Endothelial cell of umbilical vein (primary cell): ENCODE measurements at regions not wholly inside any gene's neighbourhood (a gene's known extent, or its start where the extent isn't known, plus 50 kb on each side); places are given as distances from the start of the nearest gene placed in this dataset.

Experiments
- BruUV-seq: library from RNA; stranded (reverse); fragments of 400-500 nt; replicated peaks from 2 replicates; lab custom pipeline; 2021; lab: Mats Ljungman, UMichigan
- CTCF ChIA-PET: fragments of 300-600, 350-600 bp; sonication (Branson Sonifier 250); formaldehyde crosslinking; loops from one replicate; lab custom pipeline; 2021; ENCODE audit warnings: antibody characterized with exemption, inconsistent platforms; lab: Charles Lee
- POLR2A ChIA-PET: fragments of 300-600, 350-600 bp; sonication (Branson Sonifier 250); formaldehyde crosslinking; loops from one replicate; lab custom pipeline; 2021; ENCODE audit warnings: antibody characterized with exemption, inconsistent platforms; lab: Charles Lee
- DNase-seq: peaks from one replicate; pipeline ENCODE4 v3.0.0-alpha.2; 2011; ENCODE audit warnings: low read depth, low spot score
- FAIRE-seq: peaks from 2 replicates; lab custom pipeline; 2011; peaks lifted over from hg19 to GRCh38; lab: Jason Lieb, UNC
- H2AFZ ChIP-seq: 2 replicates; pipeline ENCODE4 v1.6.0; 2012; ENCODE audit warnings: low read depth, low read length, control low read depth, inconsistent platforms
- H3K27ac ChIP-seq: 2 replicates; pipeline ENCODE4 v1.5.1; 2011; ENCODE audit warnings: low read depth, mild to moderate bottlenecking, control low read depth, low read length, moderate library complexity; ENCODE audit not compliant: insufficient read depth
- H3K27me3 ChIP-seq, 2 experiments: 2 replicates each; pipeline versions ENCODE4 v1.6.0 to v1.6.1; 2011; ENCODE audit warnings: low read length in 2 of 2, mixed read lengths in 1 of 2; ENCODE audit not compliant: control insufficient read depth in 2 of 2, insufficient read depth in 2 of 2
- H3K36me3 ChIP-seq, 2 experiments: 2 replicates in 1 of 2; 3 replicates in 1 of 2; pipeline ENCODE4 v1.5.1; 2011; ENCODE audit warnings: low read length in 2 of 2, mild to moderate bottlenecking in 1 of 2, moderate library complexity in 1 of 2; ENCODE audit not compliant: control insufficient read depth in 2 of 2, insufficient read depth in 2 of 2; ENCODE audit errors: extremely low read depth in 1 of 2
- H3K4me1 ChIP-seq: 3 replicates; pipeline ENCODE4 v1.5.1; 2011; ENCODE audit warnings: mild to moderate bottlenecking, low read length; ENCODE audit not compliant: control insufficient read depth, insufficient read depth; ENCODE audit errors: extremely low read depth
- H3K4me2 ChIP-seq: 2 replicates; pipeline ENCODE4 v1.6.1; 2011; ENCODE audit warnings: low read length, control low read depth, mixed read lengths; ENCODE audit not compliant: insufficient read depth
- H3K4me3 ChIP-seq, 3 experiments: fragments of 200-600 bp in 1 of 3; sonication (generic), shearing (Covaris generic) in 1 of 3; replicated peaks in 1 of 3; 2 replicates each; pipeline ENCODE4 v1.5.1; 2011 to 2016; ENCODE audit warnings: control low read depth in 3 of 3, low read length in 3 of 3, mild to moderate bottlenecking in 2 of 3, inconsistent platforms in 1 of 3, low read depth in 1 of 3, moderate library complexity in 1 of 3; ENCODE audit not compliant: insufficient read depth in 1 of 3
- H3K79me2 ChIP-seq: 2 replicates; pipeline ENCODE4 v1.6.0; 2012; ENCODE audit warnings: low read length, inconsistent platforms; ENCODE audit not compliant: control insufficient read depth, insufficient read depth
- H3K9ac ChIP-seq: replicated peaks from 2 replicates; pipeline ENCODE3; 2011; ENCODE audit warnings: low read length, control low read depth; ENCODE audit not compliant: insufficient read depth; ENCODE audit errors: extremely low read depth
- H3K9me1 ChIP-seq: replicated peaks from 3 replicates; pipeline ENCODE4 v1.6.0; 2011; ENCODE audit warnings: mild to moderate bottlenecking, low read length; ENCODE audit not compliant: control insufficient read depth, insufficient read depth; ENCODE audit errors: extremely low read depth
- H3K9me3 ChIP-seq: replicated peaks from 2 replicates; pipeline ENCODE4 v1.5.1; 2012; ENCODE audit warnings: low read length, inconsistent platforms; ENCODE audit not compliant: control insufficient read depth, insufficient read depth
- H4K20me1 ChIP-seq: replicated peaks from 2 replicates; pipeline ENCODE3; 2011; ENCODE audit warnings: mild to moderate bottlenecking, low read length; ENCODE audit not compliant: control insufficient read depth, insufficient read depth; ENCODE audit errors: extremely low read depth
- EZH2 ChIP-seq: IDR thresholded peaks from 2 replicates; pipeline ENCODE4 v1.6.1; 2012; ENCODE audit warnings: borderline replicate concordance, low read depth, mild to moderate bottlenecking, moderate library complexity, low read length, inconsistent platforms; ENCODE audit not compliant: severe bottlenecking
- FOS ChIP-seq: IDR thresholded peaks from 2 replicates; pipeline ENCODE4 v1.6.1; 2011; ENCODE audit warnings: mild to moderate bottlenecking, low read length, moderate library complexity, borderline replicate concordance; ENCODE audit not compliant: insufficient read depth
- GATA2 ChIP-seq: IDR thresholded peaks from 2 replicates; pipeline ENCODE4 v1.7.0; 2011; ENCODE audit warnings: low read depth, mild to moderate bottlenecking, moderate library complexity, mixed read lengths, low read length; ENCODE audit not compliant: insufficient read length, insufficient read depth
- JUN ChIP-seq: IDR thresholded peaks from 2 replicates; pipeline ENCODE4 v1.6.1; 2011; ENCODE audit warnings: borderline replicate concordance, low read depth; ENCODE audit not compliant: insufficient read length, insufficient read depth
- dilution Hi-C: fragments of 300-500 bp; cut with MboI; formaldehyde crosslinking; loops from one replicate; pipeline ENCODE4 v1.15.0; 2019; ENCODE audit warnings: low sequenced_read_pairs; ENCODE audit not compliant: extremely low pct_ligation_motif_present
- intact Hi-C: fragments of 100-400 bp; cut with micrococcal nuclease; formaldehyde crosslinking; loops from one replicate; pipeline ENCODE4 v1.10.0; 2022
- TF ChIP-seq, protein P1 (sequence below), 2 donors: IDR thresholded peaks; 1 replicate in 1 of 2; 2 replicates in 1 of 2; pipeline ENCODE4 v1.5.1; 2011; ENCODE audit warnings: low read length in 2 of 2, mild to moderate bottlenecking in 2 of 2, moderate library complexity in 2 of 2, control low read depth in 1 of 2, inconsistent platforms in 1 of 2, low read depth in 1 of 2; ENCODE audit not compliant: insufficient read depth in 1 of 2; ENCODE audit errors: extremely low read depth in 1 of 2

GRCh38 chr18:76251691-76252090 lies 243.4 kb downstream of the ZNF516 start:
- no peaks in the 10 kb centered on the region for H3K9me3 ChIP-seq
- TF ChIP-seq JUN: no peak
- H3K9ac ChIP-seq: no peak overlapping the region
- H4K20me1 ChIP-seq: no peaks in the 10 kb centered on the region
- no peak overlapping the region for H3K4me2 ChIP-seq
- no peak for DNase-seq
- BruUV-seq: no TSS peak
- H3K4me3 ChIP-seq: no peak overlapping the region
- H3K36me3 ChIP-seq: no peaks in the 10 kb centered on the region
- dilution Hi-C loops: no loop called here
- H3K27me3 ChIP-seq: no peaks in the 10 kb centered on the region
- intact Hi-C loops: no loop called here
- no peak overlapping the region for H2AFZ ChIP-seq
- H3K79me2 ChIP-seq: no peaks in the 10 kb centered on the region
- POLR2A ChIA-PET: no interaction called here
- CTCF ChIA-PET: no interaction called here
- no peak overlapping the region for H3K27ac ChIP-seq
- no peaks in the 10 kb centered on the region for H3K9me1 ChIP-seq
- no peak for FAIRE-seq
- no peaks in the 10 kb centered on the region for H3K4me1 ChIP-seq

- Histone ChIP-seq H3K4me2 (no peak overlapping the region), H3K36me3 (no peaks in the 10 kb centered on the region), H3K9ac (no peak overlapping the region), H2AFZ (no peak overlapping the region), H3K4me3 (no peak overlapping the region), H4K20me1 (no peaks in the 10 kb centered on the region), H3K9me1 (no peaks in the 10 kb centered on the region), H3K79me2 (no peaks in the 10 kb centered on the region), H3K9me3 (no peaks in the 10 kb centered on the region), H3K27me3 (no peaks in the 10 kb centered on the region), H3K27ac (no peak overlapping the region), H3K4me1 (no peaks in the 10 kb centered on the region)
- DNase-seq (no peak), FAIRE-seq (no peak)
- dilution Hi-C loops: no loop called here
- ChIA-PET POLR2A (no interaction called here), CTCF (no interaction called here)
- TF ChIP-seq EZH2 (no peak), GATA2 (no peak), JUN (no peak), FOS (no peak)
- TF ChIP-seq, protein P1, sequence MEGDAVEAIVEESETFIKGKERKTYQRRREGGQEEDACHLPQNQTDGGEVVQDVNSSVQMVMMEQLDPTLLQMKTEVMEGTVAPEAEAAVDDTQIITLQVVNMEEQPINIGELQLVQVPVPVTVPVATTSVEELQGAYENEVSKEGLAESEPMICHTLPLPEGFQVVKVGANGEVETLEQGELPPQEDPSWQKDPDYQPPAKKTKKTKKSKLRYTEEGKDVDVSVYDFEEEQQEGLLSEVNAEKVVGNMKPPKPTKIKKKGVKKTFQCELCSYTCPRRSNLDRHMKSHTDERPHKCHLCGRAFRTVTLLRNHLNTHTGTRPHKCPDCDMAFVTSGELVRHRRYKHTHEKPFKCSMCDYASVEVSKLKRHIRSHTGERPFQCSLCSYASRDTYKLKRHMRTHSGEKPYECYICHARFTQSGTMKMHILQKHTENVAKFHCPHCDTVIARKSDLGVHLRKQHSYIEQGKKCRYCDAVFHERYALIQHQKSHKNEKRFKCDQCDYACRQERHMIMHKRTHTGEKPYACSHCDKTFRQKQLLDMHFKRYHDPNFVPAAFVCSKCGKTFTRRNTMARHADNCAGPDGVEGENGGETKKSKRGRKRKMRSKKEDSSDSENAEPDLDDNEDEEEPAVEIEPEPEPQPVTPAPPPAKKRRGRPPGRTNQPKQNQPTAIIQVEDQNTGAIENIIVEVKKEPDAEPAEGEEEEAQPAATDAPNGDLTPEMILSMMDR (IDR thresholded peaks at IDR 0.05; ENCODE audit: extremely low read depth in 1 of 2, insufficient read depth in 1 of 2, low read depth in 1 of 2, low read length in 2 of 2): no peak
- intact Hi-C loops: no loop called here
- no TSS peak for BruUV-seq
Measured at GRCh38 chr18:76246590-76246989, 248.5 kb downstream of the ZNF516 start.
